Activated T-cell treated with anti-CD3 and anti-CD28 coated beads for 48 hours (primary cell): ENCODE measurements at regions not wholly inside any gene's neighbourhood (a gene's known extent, or its start where the extent isn't known, plus 50 kb on each side); places are given as distances from the start of the nearest gene placed in this dataset.

Experiments
- DNase-seq: peaks from one replicate; pipeline ENCODE4 v3.0.0-alpha.2; 2020; ENCODE audit warnings: low read depth

GRCh38 chr12:75974323-75975187 is 57.0 kb downstream of the PHLDA1 start:
- DNase-seq: no peak

- no peak for DNase-seq
Measured at GRCh38 chr12:75971253-75971652, 60.3 kb downstream of the PHLDA1 start.

- DNase-seq: no peak
Measured at GRCh38 chr12:75970310-75970709, 61.3 kb downstream of the PHLDA1 start.

- no peak for DNase-seq
Measured at GRCh38 chr12:75969768-75970167, 61.8 kb downstream of the PHLDA1 start.

GRCh38 chr12:75965661-75966060 is 65.9 kb downstream of the PHLDA1 start:
- no peak for DNase-seq

GRCh38 chr12:75964150-75964549 is 67.4 kb downstream of the PHLDA1 start:
- DNase-seq: no peak

GRCh38 chr12:75961878-75962277 is 69.7 kb downstream of the PHLDA1 start:
- DNase-seq: no peak

GRCh38 chr12:75960954-75961661 is 70.5 kb downstream of the PHLDA1 start:
- no peak for DNase-seq

GRCh38 chr12:75960086-75960910 is 71.3 kb downstream of the PHLDA1 start:
- no peak for DNase-seq

GRCh38 chr12:75959506-75959905 is 72.1 kb downstream of the PHLDA1 start:
- DNase-seq: no peak

- no peak for DNase-seq
Measured at GRCh38 chr12:75959060-75959459, 72.5 kb downstream of the PHLDA1 start.

- no peak for DNase-seq
Measured at GRCh38 chr12:75955251-75955650, 76.3 kb downstream of the PHLDA1 start.

GRCh38 chr12:75954749-75955148 is 76.8 kb downstream of the PHLDA1 start:
- no peak for DNase-seq

GRCh38 chr12:75954041-75954440 is 77.5 kb downstream of the PHLDA1 start:
- DNase-seq: no peak

GRCh38 chr12:75953312-75953906 is 78.2 kb downstream of the PHLDA1 start:
- DNase-seq: no peak

- DNase-seq: no peak
Measured at GRCh38 chr12:75951399-75952278, 79.9 kb downstream of the PHLDA1 start.

- DNase-seq: no peak
Measured at GRCh38 chr12:75947156-75947723, 84.3 kb downstream of the PHLDA1 start.

- DNase-seq: no peak
Measured at GRCh38 chr12:75945581-75945980, 86.0 kb downstream of the PHLDA1 start.

GRCh38 chr12:75944905-75945432 is 86.6 kb downstream of the PHLDA1 start:
- no peak for DNase-seq

- DNase-seq: no peak
Measured at GRCh38 chr12:75944097-75944904, 87.3 kb downstream of the PHLDA1 start.
